Liver (tissue), 8 donors: ENCODE measurements at regions not wholly inside any gene's neighbourhood (a gene's known extent, or its start where the extent isn't known, plus 50 kb on each side); places are given as distances from the start of the nearest gene placed in this dataset.

Source experiments
- DNase-seq: peaks from one replicate; pipeline ENCODE4 v3.0.0-alpha.2; 2017; ENCODE audit warnings: low spot score
- H3K27ac ChIP-seq, 2 donors: one replicate each; pipeline ENCODE4 v1.7.0; 2013; ENCODE audit warnings: inconsistent platforms in 2 of 2, low read length in 2 of 2, control low read depth in 1 of 2, low read depth in 1 of 2, mild to moderate bottlenecking in 1 of 2
- H3K27me3 ChIP-seq, 4 donors: one replicate each; pipeline versions ENCODE4 v1.6.1 to v1.7.0; 2013; ENCODE audit warnings: low read length in 3 of 4, inconsistent platforms in 1 of 4, mild to moderate bottlenecking in 1 of 4, moderate library complexity in 1 of 4; ENCODE audit not compliant: control insufficient read depth in 4 of 4, insufficient read depth in 4 of 4
- H3K36me3 ChIP-seq, 4 donors: one replicate each; pipeline versions ENCODE4 v1.6.1 to v1.7.0; 2013; ENCODE audit warnings: low read length in 3 of 4, mild to moderate bottlenecking in 3 of 4, low read depth in 1 of 4, moderate library complexity in 1 of 4; ENCODE audit not compliant: control insufficient read depth in 4 of 4, insufficient read depth in 3 of 4
- H3K4me1 ChIP-seq, 4 donors: one replicate each; pipeline versions ENCODE4 v1.6.1 to v1.7.0; 2013; ENCODE audit warnings: low read length in 3 of 4, mild to moderate bottlenecking in 3 of 4, moderate library complexity in 1 of 4; ENCODE audit not compliant: control insufficient read depth in 4 of 4, insufficient read depth in 4 of 4
- H3K4me3 ChIP-seq, 3 donors: one replicate each; pipeline versions ENCODE4 v1.6.1 to v1.7.0; 2013; ENCODE audit warnings: low read length in 3 of 3, control low read depth in 1 of 3, low read depth in 1 of 3, mild to moderate bottlenecking in 1 of 3
- H3K9ac ChIP-seq, 2 donors: one replicate each; pipeline ENCODE4 v1.7.0; 2013; ENCODE audit warnings: low read length in 2 of 2, mild to moderate bottlenecking in 2 of 2, moderate library complexity in 2 of 2, control low read depth in 1 of 2, low read depth in 1 of 2
- H3K9me3 ChIP-seq, 4 donors: one replicate each; pipeline versions ENCODE4 v1.6.1 to v1.7.0; 2013; ENCODE audit warnings: low read length in 3 of 4; ENCODE audit not compliant: control insufficient read depth in 4 of 4
- ATF3 ChIP-seq: IDR thresholded peaks from 2 replicates; pipeline ENCODE4 v1.6.1; 2016; ENCODE audit warnings: antibody characterized with exemption
- CTCF ChIP-seq: fragments of 150-350 bp; IDR thresholded peaks from 2 replicates; pipeline ENCODE4 v1.5.1; 2017; ENCODE audit warnings: improper control_type of control experiment, low read depth, low read length; ENCODE audit not compliant: missing input control
- EGR1 ChIP-seq, 2 donors: IDR thresholded peaks; 2 replicates each; pipeline ENCODE4 v1.6.1; 2016 to 2018; ENCODE audit warnings: antibody characterized with exemption in 2 of 2, low read depth in 2 of 2
- FOXA1 ChIP-seq: IDR thresholded peaks from 2 replicates; pipeline ENCODE4 v1.6.1; 2016; ENCODE audit warnings: antibody characterized with exemption
- FOXA2 ChIP-seq: IDR thresholded peaks from 2 replicates; pipeline ENCODE4 v1.6.1; 2016; ENCODE audit warnings: antibody characterized with exemption
- GABPA ChIP-seq, 2 donors: IDR thresholded peaks in 1 of 2; conservative IDR thresholded peaks in 1 of 2; 2 replicates each; pipeline ENCODE4 v1.6.1; 2016; ENCODE audit warnings: antibody characterized with exemption in 2 of 2, mild to moderate bottlenecking in 1 of 2, moderate library complexity in 1 of 2
- HNF4A ChIP-seq, 2 donors: conservative IDR thresholded peaks; 2 replicates each; pipeline ENCODE4 v1.6.1; 2016; ENCODE audit warnings: antibody characterized with exemption in 2 of 2, mild to moderate bottlenecking in 2 of 2
- HNF4G ChIP-seq: IDR thresholded peaks from 2 replicates; pipeline ENCODE4 v1.6.1; 2016; ENCODE audit warnings: antibody characterized with exemption
- JUND ChIP-seq, 2 donors: IDR thresholded peaks; 2 replicates each; pipeline ENCODE4 v1.6.1; 2016; ENCODE audit warnings: antibody characterized with exemption in 2 of 2
- MAX ChIP-seq: IDR thresholded peaks from 2 replicates; pipeline ENCODE4 v1.6.1; 2016; ENCODE audit warnings: antibody characterized with exemption
- NR2F2 ChIP-seq: IDR thresholded peaks from 2 replicates; pipeline ENCODE4 v1.6.1; 2016; ENCODE audit warnings: antibody characterized with exemption
- REST ChIP-seq: IDR thresholded peaks from 2 replicates; pipeline ENCODE4 v1.6.1; 2016; ENCODE audit warnings: antibody characterized with exemption, mild to moderate bottlenecking
- RXRA ChIP-seq, 2 donors: IDR thresholded peaks; 2 replicates each; pipeline ENCODE4 v1.6.1; 2017 to 2018; ENCODE audit warnings: antibody characterized with exemption in 2 of 2, mild to moderate bottlenecking in 1 of 2
- SP1 ChIP-seq: IDR thresholded peaks from 2 replicates; pipeline ENCODE4 v1.6.1; 2018; ENCODE audit warnings: antibody characterized with exemption, mild to moderate bottlenecking
- TAF1 ChIP-seq: conservative IDR thresholded peaks from 2 replicates; pipeline ENCODE4 v1.6.1; 2016; ENCODE audit warnings: antibody characterized with exemption, mild to moderate bottlenecking
- YY1 ChIP-seq: IDR thresholded peaks from 2 replicates; pipeline ENCODE4 v1.6.1; 2016; ENCODE audit warnings: antibody characterized with exemption, mild to moderate bottlenecking
- ZBTB33 ChIP-seq: IDR thresholded peaks from 2 replicates; pipeline ENCODE4 v1.6.1; 2016; ENCODE audit warnings: antibody characterized with exemption
- WGBS: extraction: QIAGEN DNeasy Blood & Tissue Kit; methylation state at CpG from one replicate; pipeline ENCODE4 v1.1.7; 2013; 5-methylcytosine and 5-hydroxymethylcytosine counted together
- donor health status: healthy.
- donor health status: healthy.
- donor health status: healthy.
- donor health status: healthy.
- donor health status: healthy.

GRCh38 chr18:78293940-78294541, 685.6 kb upstream of the SALL3 start:
- H3K9me3 ChIP-seq: no peaks in the 10 kb centered on the region
- H3K27ac ChIP-seq: no peak overlapping the region
- no peak for DNase-seq
- no peak overlapping the region for H3K4me3 ChIP-seq
- H3K36me3 ChIP-seq: no peaks in the 10 kb centered on the region
- H3K4me1 ChIP-seq: peaks cover 0 to 3% (median 0%) of the 10 kb centered on the region in 4 donors
- no peaks in the 10 kb centered on the region for H3K27me3 ChIP-seq
- no peak overlapping the region for H3K9ac ChIP-seq
- no peak for TF ChIP-seq HNF4G
- no peak for TF ChIP-seq ATF3
- no peak for TF ChIP-seq FOXA1
- TF ChIP-seq NR2F2: no peak
- no peak for TF ChIP-seq EGR1 (IDR thresholded peaks at IDR 0.05; ENCODE audit: low read depth in 2 of 2)
- no peak for TF ChIP-seq FOXA2
- TF ChIP-seq TAF1: no peak
- TF ChIP-seq CTCF: no peak
- no peak for TF ChIP-seq GABPA (IDR thresholded peaks at IDR 0.05 in 1 of 2, conservative IDR thresholded peaks at IDR 0.05 in 1 of 2)
- TF ChIP-seq YY1: no peak
- TF ChIP-seq MAX: no peak
- TF ChIP-seq RXRA (IDR thresholded peaks at IDR 0.05): no peak
- TF ChIP-seq JUND (IDR thresholded peaks at IDR 0.05): no peak
- no peak for TF ChIP-seq SP1
- TF ChIP-seq HNF4A (conservative IDR thresholded peaks at IDR 0.05): no peak
- TF ChIP-seq REST: no peak
- no peak for TF ChIP-seq ZBTB33
- 55% methylated on average over 15 of the region's 15 CpGs for WGBS
